Common myeloid progenitor, CD34-positive (primary cell): ENCODE measurements at regions not wholly inside any gene's neighbourhood (a gene's known extent, or its start where the extent isn't known, plus 50 kb on each side); places are given as distances from the start of the nearest gene placed in this dataset.

Experiments used
- CTCF ChIA-PET: fragments of 350-600 bp; sonication (Branson Sonifier 250); formaldehyde crosslinking; loops from one replicate; lab custom pipeline; 2021; ENCODE audit warnings: antibody characterized with exemption; lab: Charles Lee
- POLR2A ChIA-PET: fragments of 350-600 bp; sonication (Branson Sonifier 250); formaldehyde crosslinking; loops from one replicate; lab custom pipeline; 2021; ENCODE audit warnings: antibody characterized with exemption; lab: Charles Lee
- DNase-seq, 3 donors: peaks; one replicate each; pipeline versions ENCODE4 v3.0.0 to v3.0.0-alpha.2; 2013
- H3K27ac ChIP-seq, 2 experiments: 1 replicate in 1 of 2; 2 replicates in 1 of 2; pipeline ENCODE4 v1.7.0; 2013; ENCODE audit warnings: inconsistent platforms in 2 of 2, low read length in 2 of 2, mild to moderate bottlenecking in 2 of 2, low read depth in 1 of 2, moderate library complexity in 1 of 2; ENCODE audit not compliant: severe bottlenecking in 2 of 2, insufficient read depth in 1 of 2, poor library complexity in 1 of 2
- H3K27me3 ChIP-seq, 5 experiments: replicated peaks in 2 of 5; 1 replicate in 3 of 5; 2 replicates in 2 of 5; pipeline versions ENCODE4 v1.6.1 to v1.7.0; 2013; ENCODE audit warnings: low read length in 4 of 5, mild to moderate bottlenecking in 2 of 5, moderate library complexity in 2 of 5, inconsistent platforms in 1 of 5; ENCODE audit not compliant: insufficient read depth in 5 of 5, control insufficient read depth in 4 of 5
- H3K36me3 ChIP-seq, 4 experiments: 1 replicate in 2 of 4; 2 replicates in 2 of 4; pipeline versions ENCODE4 v1.6.1 to v1.7.0; 2013; ENCODE audit warnings: low read length in 3 of 4, control low read depth in 1 of 4, mild to moderate bottlenecking in 1 of 4; ENCODE audit not compliant: control insufficient read depth in 4 of 4, insufficient read depth in 4 of 4
- H3K4me1 ChIP-seq, 4 experiments: 1 replicate in 3 of 4; 2 replicates in 1 of 4; pipeline versions ENCODE4 v1.6.1 to v1.7.1; 2013; ENCODE audit warnings: low read length in 3 of 4, mild to moderate bottlenecking in 3 of 4, control low read depth in 1 of 4, inconsistent platforms in 1 of 4, moderate library complexity in 1 of 4; ENCODE audit not compliant: control insufficient read depth in 4 of 4, insufficient read depth in 4 of 4; ENCODE audit errors: control extremely low read depth in 1 of 4
- H3K4me3 ChIP-seq, 7 experiments: 1 replicate in 4 of 7; 2 replicates in 3 of 7; pipeline versions ENCODE4 v1.5.1 to v1.7.0; 2013; ENCODE audit warnings: mild to moderate bottlenecking in 7 of 7, low read length in 6 of 7, moderate library complexity in 6 of 7, inconsistent platforms in 2 of 7, low read depth in 2 of 7, control low read depth in 1 of 7; ENCODE audit not compliant: insufficient read depth in 4 of 7, control insufficient read depth in 1 of 7; ENCODE audit errors: extremely low read depth in 1 of 7
- H3K9me3 ChIP-seq, 5 experiments: 1 replicate in 4 of 5; 2 replicates in 1 of 5; pipeline versions ENCODE4 v1.6.1 to v1.7.1; 2013; ENCODE audit warnings: low read length in 4 of 5, mild to moderate bottlenecking in 2 of 5, inconsistent platforms in 1 of 5, low read depth in 1 of 5, moderate library complexity in 1 of 5; ENCODE audit not compliant: control insufficient read depth in 4 of 5, insufficient read depth in 2 of 5; ENCODE audit errors: control extremely low read depth in 1 of 5
- WGBS: methylation state at CpG from one replicate; pipeline ENCODE4 v1.1.5; 2013; ENCODE audit not compliant: insufficient coverage; 5-methylcytosine and 5-hydroxymethylcytosine counted together

DNA sequence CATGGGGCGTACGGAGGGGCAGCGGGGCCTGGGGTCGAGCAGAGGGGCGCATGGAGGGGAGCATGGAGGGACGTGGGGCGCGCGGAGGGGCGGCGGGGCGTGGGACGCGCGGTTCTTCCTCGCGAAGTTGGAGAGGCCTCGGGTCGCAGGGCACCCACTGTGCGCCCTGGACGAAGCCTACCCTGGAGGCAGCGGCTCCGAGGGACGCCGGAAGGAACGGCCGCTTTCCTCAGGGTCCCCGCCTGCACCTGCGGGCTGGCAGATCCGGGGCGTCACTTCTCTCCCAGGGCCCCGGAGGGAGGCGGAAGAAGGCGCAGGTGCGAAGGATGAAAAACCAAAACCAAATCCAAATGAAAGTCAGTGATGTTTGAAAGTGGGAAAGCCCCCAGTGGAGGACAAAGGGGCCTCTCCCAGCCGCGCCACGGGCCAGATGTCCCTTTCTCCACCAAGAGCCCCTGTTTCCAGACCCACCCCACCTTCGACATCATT is 142.1 kb upstream of the PDE10A start:
- peaks cover 13 to 92% (median 18%) of the 10 kb centered on the region in 5 experiments for H3K27me3 ChIP-seq

DNA sequence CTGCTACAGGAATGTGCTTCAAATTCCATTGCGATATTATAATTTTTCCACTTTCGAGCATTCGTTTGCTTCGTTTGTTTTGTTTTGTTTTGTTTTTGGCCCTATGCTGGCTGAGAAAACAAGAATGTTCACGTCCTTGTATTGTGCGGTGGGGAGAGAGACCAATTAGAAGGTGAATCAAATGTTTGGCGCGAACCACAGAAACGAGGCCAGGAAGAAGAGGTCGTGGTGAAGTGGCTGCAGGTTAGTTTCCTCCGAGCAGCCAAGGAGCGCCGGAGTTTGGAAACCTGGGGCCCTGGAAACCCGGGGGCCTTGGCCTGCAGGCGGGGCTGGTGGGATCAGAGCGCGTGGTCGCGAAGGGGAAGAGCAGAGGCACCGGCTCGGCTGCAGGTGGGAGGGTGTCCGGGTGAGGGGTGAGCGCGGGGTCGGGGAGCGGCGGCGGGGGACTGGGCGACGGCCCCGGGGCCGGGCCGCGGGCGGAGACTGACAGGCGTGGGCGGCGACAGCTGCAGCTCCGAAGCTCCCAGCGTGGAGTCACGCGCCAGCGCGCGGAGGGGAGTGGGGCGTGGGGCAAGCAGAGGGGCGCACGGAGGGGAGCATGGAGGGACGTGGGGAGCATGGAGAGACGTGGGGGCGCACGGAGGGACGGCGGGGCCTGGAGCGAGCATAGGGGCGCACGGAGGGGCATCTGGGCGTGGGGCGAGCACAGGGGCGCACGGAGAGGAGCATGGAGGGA is 141.5 kb upstream of the PDE10A start:
- Histone ChIP-seq H3K36me3 (no peaks in the 10 kb centered on the region), H3K27ac (no peak overlapping the region), H3K9me3 (peaks cover 0 to 10% (median 7%) of the 10 kb centered on the region in 5 experiments), H3K27me3 (peaks cover 13 to 95% (median 21%) of the 10 kb centered on the region in 5 experiments), H3K4me1 (peaks cover 0 to 6% (median 2%) of the 10 kb centered on the region in 4 experiments), H3K4me3 (peak overlapping the region in 1 of 7 experiments; percentile 10)
- ChIA-PET POLR2A (no interaction called here), CTCF (no interaction called here)
- 10% methylated on average over 45 of the region's 61 CpGs for WGBS
- no peak for DNase-seq

More for the DNA sequence above, 142.1 kb upstream of the PDE10A start:
- Histone ChIP-seq H3K9me3 (peaks cover 0 to 15% (median 8%) of the 10 kb centered on the region in 5 experiments), H3K4me1 (peaks cover 0 to 6% (median 2%) of the 10 kb centered on the region in 4 experiments), H3K4me3 (no peak overlapping the region), H3K36me3 (no peaks in the 10 kb centered on the region), H3K27ac (no peak overlapping the region)
- ChIA-PET POLR2A (no interaction called here), CTCF (no interaction called here)
- DNase-seq = no peak
- WGBS = 9% methylated on average over 26 of the region's 39 CpGs

DNA sequence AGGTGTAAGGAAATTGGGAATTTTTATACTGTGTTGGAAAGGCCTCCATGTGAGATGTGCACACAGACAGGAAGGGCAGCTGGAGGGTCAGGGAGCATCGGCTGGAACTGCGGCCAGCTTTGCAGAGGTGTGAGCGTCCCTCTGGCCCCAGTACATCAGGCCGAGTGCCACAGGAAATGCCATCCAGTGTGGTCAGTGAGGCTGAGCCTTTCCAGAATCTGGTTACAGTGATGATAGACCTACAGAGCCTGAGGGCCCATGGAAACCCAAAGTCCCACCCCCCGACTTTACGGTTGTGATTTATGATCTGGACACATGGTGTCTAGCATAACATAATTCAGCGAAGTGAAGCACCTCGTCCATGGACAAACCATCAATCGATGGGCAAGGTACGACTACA is 137.3 kb upstream of the PDE10A start:
- ChIA-PET POLR2A (no interaction called here), CTCF (no interaction called here)
- Histone ChIP-seq H3K36me3 (no peaks in the 10 kb centered on the region), H3K27ac (no peak overlapping the region), H3K27me3 (peaks cover 4 to 60% (median 18%) of the 10 kb centered on the region in 5 experiments), H3K4me1 (peaks cover 0 to 6% (median 2%) of the 10 kb centered on the region in 4 experiments), H3K4me3 (no peak overlapping the region), H3K9me3 (peaks cover 0 to 3% (median 0%) of the 10 kb centered on the region in 5 experiments)
- DNase-seq = no peak
- 84% methylated on average over 10 of the region's 10 CpGs for WGBS

DNA sequence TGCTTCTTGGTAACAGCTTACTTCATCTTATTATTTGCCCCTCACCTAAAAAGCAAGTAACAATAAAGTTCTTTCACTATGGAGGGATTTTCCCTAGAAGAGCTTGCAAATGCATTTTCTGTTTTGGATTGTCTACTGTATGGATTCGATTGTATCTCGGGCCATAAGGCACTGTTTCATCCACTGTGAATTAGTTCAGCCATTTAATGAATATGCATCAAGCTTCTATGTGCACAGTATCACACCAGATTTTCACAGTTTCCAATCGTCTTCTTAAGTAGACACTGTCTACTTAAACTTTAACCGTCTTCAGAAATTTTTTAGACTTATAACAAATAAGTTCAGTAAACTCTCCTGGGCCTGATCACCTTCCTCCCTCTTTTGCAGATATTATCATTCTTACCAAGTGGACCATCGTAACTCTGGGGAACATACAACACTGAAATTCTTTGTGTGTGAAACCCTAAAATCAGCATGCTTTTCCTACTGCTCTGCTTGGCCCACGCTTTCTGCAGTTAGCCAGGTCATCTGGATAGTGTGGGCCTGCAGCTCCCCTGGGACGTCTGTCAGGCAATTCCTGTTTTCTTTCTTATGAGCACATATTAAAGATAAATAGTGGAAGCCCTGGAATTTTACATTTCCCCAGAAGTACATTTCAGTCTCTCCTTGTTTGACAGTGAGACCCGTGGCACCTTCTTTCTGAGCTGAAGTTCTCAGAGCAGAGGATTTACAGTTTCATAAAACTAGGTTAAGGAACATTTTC is 136.5 kb upstream of the PDE10A start:
- peaks cover 0 to 2% (median under 1%) of the 10 kb centered on the region in 4 experiments for H3K4me1 ChIP-seq
- POLR2A ChIA-PET = no interaction called here
- H3K36me3 ChIP-seq = no peaks in the 10 kb centered on the region
- WGBS = 97% methylated on average over 7 of the region's 8 CpGs
- H3K9me3 ChIP-seq = peaks cover 0 to 3% (median 0%) of the 10 kb centered on the region in 5 experiments
- H3K4me3 ChIP-seq = no peak overlapping the region
- CTCF ChIA-PET = no interaction called here
- peaks cover 2 to 52% (median 17%) of the 10 kb centered on the region in 5 experiments for H3K27me3 ChIP-seq
- DNase-seq = no peak
- no peak overlapping the region for H3K27ac ChIP-seq

DNA sequence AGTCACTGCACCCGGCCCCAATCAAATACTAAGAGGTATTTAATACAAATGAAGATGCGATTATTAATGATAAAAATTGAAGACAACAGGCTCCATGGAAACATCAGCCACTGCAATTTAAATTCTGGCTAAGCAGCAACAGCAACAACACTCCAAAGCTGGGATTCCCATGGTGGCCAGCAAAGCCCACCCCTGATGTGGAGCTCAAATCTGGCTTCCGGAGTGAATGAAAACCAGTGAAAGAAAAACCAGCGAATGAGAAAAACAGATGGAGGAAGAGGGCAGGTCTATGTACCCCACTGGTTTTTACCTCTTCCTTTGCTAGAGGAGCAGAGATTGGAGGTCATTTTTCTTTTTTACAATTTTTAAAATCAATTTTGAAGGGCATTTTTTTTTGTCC is 135.9 kb upstream of the PDE10A start:
- CTCF ChIA-PET = no interaction called here
- POLR2A ChIA-PET = no interaction called here
- Histone ChIP-seq H3K4me3 (no peak overlapping the region), H3K4me1 (no peaks in the 10 kb centered on the region), H3K27me3 (peaks cover 2 to 51% (median 14%) of the 10 kb centered on the region in 5 experiments), H3K27ac (no peak overlapping the region), H3K36me3 (no peaks in the 10 kb centered on the region), H3K9me3 (peaks cover 0 to 3% (median 0%) of the 10 kb centered on the region in 5 experiments)
- no peak for DNase-seq
- WGBS = 71% methylated on average over 1 of the region's 4 CpGs

DNA sequence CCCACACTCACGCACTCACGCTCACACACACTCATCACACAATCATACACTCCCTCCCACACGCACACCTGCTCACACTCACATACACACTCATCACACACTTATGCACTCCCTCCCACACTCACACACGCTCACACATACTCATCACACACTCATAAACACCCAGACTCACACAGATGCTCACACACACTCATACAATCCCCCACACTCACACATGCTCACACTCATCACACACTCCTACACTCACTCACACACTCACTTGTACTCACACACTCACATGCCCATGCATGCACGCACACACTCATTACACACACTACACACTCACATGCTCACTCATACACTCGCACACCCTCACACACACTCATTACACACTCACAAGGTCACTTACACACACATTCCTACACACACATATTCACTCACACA is 131.1 kb upstream of the PDE10A start:
- Histone ChIP-seq H3K36me3 (no peaks in the 10 kb centered on the region), H3K27me3 (peaks cover 0 to 19% (median 7%) of the 10 kb centered on the region in 5 experiments), H3K4me1 (no peaks in the 10 kb centered on the region), H3K27ac (no peak overlapping the region), H3K4me3 (no peak overlapping the region), H3K9me3 (no peaks in the 10 kb centered on the region)
- no peak for DNase-seq
- ChIA-PET CTCF (no interaction called here), POLR2A (no interaction called here)
- 99% methylated on average over 6 of the region's 6 CpGs for WGBS
